ENCODE measurements at regions not wholly inside any gene's neighbourhood (a gene's known extent, or its start where the extent isn't known, plus 50 kb on each side); places are given as distances from the start of the nearest gene placed in this dataset.

DNA sequence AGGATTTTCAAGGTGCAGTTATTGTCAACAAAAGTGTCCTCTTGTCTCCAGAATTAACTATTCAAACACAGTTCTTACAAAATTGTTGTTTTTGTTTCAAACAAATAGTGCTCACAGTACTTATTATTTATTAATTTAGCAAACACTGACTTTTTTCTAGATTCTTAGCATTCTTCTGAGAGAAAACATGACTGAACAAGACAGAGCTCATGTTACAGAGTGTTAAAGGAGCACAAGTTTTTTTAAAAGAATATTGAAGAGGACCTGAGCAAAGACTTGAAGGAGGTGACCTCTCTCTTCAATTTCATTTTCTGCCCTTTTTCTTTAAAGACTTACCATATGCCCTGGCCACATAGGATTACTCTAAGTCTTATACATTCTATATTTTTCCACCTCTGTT, 2220.3 kb upstream of the AGA start:
- no peak for DNase-seq (ENCODE audit: extremely low read depth, low read depth)
- TF ChIP-seq, protein P1, sequence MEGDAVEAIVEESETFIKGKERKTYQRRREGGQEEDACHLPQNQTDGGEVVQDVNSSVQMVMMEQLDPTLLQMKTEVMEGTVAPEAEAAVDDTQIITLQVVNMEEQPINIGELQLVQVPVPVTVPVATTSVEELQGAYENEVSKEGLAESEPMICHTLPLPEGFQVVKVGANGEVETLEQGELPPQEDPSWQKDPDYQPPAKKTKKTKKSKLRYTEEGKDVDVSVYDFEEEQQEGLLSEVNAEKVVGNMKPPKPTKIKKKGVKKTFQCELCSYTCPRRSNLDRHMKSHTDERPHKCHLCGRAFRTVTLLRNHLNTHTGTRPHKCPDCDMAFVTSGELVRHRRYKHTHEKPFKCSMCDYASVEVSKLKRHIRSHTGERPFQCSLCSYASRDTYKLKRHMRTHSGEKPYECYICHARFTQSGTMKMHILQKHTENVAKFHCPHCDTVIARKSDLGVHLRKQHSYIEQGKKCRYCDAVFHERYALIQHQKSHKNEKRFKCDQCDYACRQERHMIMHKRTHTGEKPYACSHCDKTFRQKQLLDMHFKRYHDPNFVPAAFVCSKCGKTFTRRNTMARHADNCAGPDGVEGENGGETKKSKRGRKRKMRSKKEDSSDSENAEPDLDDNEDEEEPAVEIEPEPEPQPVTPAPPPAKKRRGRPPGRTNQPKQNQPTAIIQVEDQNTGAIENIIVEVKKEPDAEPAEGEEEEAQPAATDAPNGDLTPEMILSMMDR (IDR thresholded peaks at IDR 0.05; ENCODE audit: low read depth, low read length), result no peak

DNA sequence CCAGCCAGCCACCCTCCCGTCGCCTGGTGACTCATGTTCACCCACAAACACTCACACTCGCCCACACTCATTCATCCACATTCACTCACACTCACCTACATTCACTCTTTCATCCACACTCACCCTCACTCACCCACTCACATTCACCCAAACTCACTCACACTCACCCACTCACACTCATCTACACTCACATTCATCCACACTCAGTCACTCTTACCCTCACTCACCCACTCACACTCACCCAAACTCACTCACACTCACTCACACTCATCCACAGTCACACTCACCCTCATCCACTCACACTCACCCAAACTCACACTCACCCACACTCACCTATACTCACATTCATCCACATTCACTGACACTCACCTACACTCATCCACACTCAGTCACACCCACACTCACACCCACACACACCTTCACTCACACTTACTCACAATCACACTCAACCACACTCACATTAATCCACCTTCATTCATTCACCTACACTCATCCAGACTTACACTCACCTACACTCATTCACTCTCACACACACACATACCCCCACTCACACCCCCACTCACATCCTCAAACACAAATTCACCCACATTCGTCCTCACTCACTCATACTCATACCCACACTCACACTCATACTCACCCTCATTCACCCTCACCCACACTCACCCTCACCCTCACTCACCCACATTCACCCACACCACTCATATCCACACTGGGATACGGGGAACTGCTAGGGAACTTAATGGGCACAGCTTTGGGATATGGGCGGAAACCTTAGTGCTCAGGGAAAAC, 2221.6 kb upstream of the AGA start:
- no peak for DNase-seq (ENCODE audit: extremely low read depth, low read depth)
- TF ChIP-seq, protein P1 (IDR thresholded peaks at IDR 0.05; ENCODE audit: low read depth, low read length), result no peak

DNA sequence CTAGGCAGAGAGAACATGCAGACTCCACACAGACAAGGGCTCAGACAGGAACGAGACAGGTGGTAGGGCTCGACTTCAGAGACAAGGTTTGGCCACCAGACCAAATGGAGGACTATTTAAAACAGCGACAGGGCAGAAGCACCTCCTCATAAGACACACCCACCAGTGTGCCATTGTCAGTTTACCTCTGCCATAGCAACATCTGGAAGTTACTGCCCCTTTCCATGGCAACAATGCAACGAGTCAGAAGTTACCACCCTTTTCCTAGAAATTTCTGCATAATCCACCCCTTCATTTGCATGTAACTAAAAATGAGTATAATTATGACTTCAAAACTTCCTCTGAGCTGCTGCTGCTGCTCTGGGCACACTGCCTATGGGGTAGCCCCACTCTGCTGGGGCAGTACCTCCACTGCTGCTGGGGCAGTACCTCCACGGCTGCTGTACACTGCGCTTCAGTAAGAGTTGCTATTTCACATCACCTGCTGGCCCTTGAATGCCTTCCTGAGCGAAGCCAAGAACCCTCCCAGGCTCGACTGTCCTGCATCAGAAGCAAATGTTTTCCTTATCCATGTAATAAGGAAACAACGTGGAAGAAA, 2222.3 kb upstream of the AGA start:
- TF ChIP-seq, protein P1 (IDR thresholded peaks at IDR 0.05; ENCODE audit: low read depth, low read length), result no peak
- no peak for DNase-seq (ENCODE audit: extremely low read depth, low read depth)

DNA sequence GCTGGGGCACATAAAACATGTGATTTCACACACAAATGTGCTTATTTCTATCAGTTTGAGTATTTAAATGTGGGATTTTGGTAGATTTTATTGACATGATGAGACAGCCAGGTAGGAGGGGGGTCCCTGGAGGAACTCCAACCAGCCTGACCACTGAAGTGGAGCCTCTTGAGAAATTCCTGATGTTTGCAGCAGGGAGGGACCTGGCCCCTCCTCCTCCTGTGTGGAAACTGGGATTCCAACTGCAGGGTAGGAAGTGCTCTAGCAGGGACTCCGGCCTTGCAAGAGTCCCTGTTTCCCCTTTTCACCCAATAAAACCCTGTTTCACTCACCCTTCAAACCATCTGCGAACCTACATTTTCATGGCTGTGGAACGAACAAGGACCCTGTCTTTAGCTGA, 2224.0 kb upstream of the AGA start:
- no peak for DNase-seq (ENCODE audit: extremely low read depth, low read depth)
- TF ChIP-seq, protein P1 (IDR thresholded peaks at IDR 0.05; ENCODE audit: low read depth, low read length), result no peak

DNA sequence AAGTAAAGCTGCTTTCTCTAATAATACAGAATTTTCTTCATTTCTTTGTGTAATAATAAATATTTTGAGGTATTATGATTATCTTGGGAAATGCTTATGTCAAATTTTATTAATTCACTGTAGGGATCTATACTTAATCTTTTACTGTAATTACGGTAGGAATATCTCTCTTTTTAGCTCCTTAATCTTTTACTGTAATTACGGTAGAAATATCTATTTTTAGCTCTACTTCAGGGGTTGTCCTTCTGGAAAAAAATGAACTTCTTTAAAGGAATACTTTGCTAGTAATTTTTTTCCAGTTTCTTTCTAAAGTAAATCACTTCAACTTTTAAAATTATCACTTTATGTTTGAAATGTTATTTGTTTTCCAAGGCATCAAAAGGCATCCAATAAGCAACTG, 2229.4 kb upstream of the AGA start:
- TF ChIP-seq, protein P1 (IDR thresholded peaks at IDR 0.05; ENCODE audit: low read depth, low read length), result no peak
- DNase-seq (ENCODE audit: extremely low read depth, low read depth), result no peak

DNA sequence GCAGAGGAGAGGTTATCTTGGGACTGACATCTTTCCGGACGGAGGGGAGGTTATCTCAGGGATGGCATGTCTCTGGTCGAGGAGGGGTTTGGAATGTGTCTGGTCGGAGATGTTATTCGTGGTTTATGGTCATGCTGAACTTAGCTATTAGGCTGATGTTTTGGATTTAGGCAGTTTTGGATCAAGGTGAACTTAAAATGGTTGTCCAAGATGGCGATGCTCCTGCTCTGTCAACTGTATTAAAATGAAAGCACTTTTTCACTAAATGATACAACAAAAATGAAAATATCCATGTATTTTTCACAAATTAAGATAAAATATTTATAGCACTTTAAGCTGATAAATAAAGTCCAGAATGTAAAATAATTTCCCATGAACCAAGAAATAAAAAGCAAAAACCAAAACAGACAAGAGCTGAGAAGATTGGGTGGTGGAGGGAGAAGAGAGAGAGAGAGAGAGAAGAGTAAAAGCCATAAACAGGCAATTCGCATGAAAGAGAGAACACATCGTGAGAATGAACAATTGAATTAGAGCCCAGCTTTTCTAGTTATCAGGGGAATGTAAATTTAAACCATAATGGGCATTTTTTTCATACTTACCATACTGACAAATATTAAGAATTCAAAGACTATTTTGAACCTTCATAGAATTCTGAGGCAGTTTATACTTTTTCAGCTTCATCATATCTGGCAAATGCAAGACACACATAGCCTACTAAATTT, 2236.0 kb upstream of the AGA start:
- TF ChIP-seq, protein P1 (IDR thresholded peaks at IDR 0.05; ENCODE audit: low read depth, low read length), result no peak
- peak; percentile 2 for DNase-seq (ENCODE audit: extremely low read depth, low read depth)

DNA sequence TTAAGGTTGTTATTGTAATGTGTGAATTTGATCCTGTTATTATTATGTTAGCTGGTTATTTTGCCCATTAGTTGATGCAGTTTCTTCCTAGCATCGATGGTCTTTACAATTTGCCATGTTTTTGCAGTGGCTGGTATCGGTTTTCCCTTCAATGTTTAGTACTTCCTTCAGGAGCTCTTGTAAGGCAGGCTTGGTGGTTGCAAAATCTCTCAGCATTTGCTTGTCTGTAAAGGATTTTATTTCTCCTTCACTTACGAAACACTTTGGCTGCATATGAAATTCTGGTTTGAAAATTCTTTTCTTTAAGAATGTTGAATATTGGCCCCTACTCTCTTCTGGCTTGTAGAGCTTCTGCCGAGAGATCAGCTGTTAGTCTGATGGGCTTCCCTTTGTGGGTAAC, 2241.4 kb upstream of the AGA start:
- peak; percentile 25 for DNase-seq (ENCODE audit: extremely low read depth, low read depth)
